LNCaP clone FGC (cell line): ENCODE measurements at regions not wholly inside any gene's neighbourhood (a gene's known extent, or its start where the extent isn't known, plus 50 kb on each side); places are given as distances from the start of the nearest gene placed in this dataset.

Experiments used
- DNase-seq: peaks from one replicate; pipeline ENCODE4 v3.0.0-alpha.2; 2011; ENCODE audit warnings: low read depth
- H3K4me3 ChIP-seq: 2 replicates; pipeline ENCODE4 v1.5.1; 2011; ENCODE audit warnings: mild to moderate bottlenecking, low read depth, low read length, control low read depth
- TF ChIP-seq, protein P1 (sequence below): IDR thresholded peaks from 2 replicates; pipeline ENCODE4 v1.5.1; 2012; ENCODE audit warnings: mild to moderate bottlenecking; ENCODE audit not compliant: control insufficient read depth, insufficient read depth; ENCODE audit errors: extremely low read depth

DNA sequence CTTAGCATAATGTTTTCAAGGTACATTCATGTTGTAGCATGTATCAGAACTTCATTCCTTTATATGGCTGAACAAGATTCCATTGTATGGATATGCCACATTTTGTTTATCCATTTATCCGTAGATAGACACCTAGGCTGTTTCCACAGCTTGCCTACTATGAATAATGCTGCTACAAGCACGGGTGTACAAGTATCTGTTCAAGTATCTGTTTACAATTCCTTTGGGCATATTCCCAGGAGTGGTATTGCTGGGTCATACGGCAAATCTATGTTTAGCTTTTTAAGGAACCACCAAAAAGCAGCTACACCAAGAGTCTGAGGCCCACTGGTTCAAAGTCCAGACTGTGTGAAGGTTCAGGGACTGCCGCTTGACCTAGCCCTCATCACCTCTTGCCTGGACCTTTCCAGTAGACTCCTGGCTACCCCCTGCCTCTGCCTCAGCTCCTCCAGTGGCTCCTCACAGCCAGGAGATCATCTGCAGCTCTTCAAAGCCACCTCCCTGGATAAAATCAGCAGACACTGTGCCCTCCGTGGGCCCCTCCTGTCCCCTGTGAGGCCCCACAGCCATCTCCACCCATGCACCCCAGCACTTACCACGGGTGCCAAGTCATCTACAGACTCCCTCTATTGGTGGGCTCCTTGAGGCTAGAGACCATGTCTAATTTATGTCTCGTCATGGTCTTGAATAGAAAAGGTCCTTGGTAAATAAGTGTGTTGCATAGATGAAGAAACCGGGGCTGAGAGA is 160.3 kb downstream of the MN1 start:
- TF ChIP-seq, protein P1, sequence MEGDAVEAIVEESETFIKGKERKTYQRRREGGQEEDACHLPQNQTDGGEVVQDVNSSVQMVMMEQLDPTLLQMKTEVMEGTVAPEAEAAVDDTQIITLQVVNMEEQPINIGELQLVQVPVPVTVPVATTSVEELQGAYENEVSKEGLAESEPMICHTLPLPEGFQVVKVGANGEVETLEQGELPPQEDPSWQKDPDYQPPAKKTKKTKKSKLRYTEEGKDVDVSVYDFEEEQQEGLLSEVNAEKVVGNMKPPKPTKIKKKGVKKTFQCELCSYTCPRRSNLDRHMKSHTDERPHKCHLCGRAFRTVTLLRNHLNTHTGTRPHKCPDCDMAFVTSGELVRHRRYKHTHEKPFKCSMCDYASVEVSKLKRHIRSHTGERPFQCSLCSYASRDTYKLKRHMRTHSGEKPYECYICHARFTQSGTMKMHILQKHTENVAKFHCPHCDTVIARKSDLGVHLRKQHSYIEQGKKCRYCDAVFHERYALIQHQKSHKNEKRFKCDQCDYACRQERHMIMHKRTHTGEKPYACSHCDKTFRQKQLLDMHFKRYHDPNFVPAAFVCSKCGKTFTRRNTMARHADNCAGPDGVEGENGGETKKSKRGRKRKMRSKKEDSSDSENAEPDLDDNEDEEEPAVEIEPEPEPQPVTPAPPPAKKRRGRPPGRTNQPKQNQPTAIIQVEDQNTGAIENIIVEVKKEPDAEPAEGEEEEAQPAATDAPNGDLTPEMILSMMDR: no peak
- no peak overlapping the region for H3K4me3 ChIP-seq
- no peak for DNase-seq

GRCh38 chr22:27642104-27642800 is 159.3 kb downstream of the MN1 start:
- no peak overlapping the region for H3K4me3 ChIP-seq
- no peak for DNase-seq
- TF ChIP-seq, protein P1: no peak

- TF ChIP-seq, protein P1: no peak
- H3K4me3 ChIP-seq: no peak overlapping the region
- DNase-seq: no peak
These were observed 157.6 kb downstream of the MN1 start for GRCh38 chr22:27643907-27644306.

DNA sequence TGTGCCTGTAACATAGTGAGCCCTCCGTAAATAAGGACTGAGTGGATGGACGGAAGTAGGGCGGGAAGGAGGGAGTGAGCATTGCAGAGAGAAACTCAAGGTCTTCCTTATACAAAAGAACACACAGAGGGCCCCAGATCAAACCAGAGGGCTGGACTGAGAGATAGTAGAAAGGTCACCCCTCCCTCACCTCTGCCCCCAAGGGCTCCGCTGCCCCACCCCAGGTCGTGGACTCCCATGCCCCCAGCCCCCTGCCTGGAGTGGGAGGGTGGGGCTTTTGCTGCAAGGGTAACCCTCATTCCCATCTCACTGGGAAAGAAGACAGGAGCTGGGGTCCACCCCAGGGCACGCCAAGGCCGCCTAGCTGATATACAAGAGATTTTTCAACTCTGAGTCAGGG is 157.0 kb downstream of the MN1 start:
- no peak for DNase-seq
- no peak overlapping the region for H3K4me3 ChIP-seq
- TF ChIP-seq, protein P1: no peak

DNA sequence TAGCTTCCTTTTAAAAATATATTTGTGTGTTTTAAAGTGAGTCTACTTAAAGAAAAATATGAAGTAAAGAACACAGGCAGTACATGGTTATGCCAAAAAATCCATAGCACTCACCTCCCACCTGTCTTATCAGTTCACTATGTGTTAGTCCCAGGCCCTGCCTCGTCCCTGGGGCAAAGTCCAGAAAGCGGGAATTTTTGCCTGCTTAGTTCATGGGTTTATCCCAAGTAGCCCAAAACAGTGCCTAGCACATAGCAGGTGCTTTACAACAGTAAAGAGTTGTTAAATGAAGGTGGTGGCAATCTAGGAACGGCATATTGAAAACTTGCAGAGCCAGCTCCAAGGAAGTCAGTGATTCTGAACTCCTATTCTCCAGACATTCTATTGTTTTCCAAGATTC is 154.0 kb downstream of the MN1 start:
- DNase-seq: no peak
- H3K4me3 ChIP-seq: no peak overlapping the region
- TF ChIP-seq, protein P1: no peak

GRCh38 chr22:27648074-27648473 is 153.5 kb downstream of the MN1 start:
- TF ChIP-seq, protein P1: no peak
- no peak for DNase-seq
- H3K4me3 ChIP-seq: no peak overlapping the region
